DOHH2 (cell line): ENCODE measurements at regions not wholly inside any gene's neighbourhood (a gene's known extent, or its start where the extent isn't known, plus 50 kb on each side); places are given as distances from the start of the nearest gene placed in this dataset.

Experiments used
- EZH2phosphoT487 ChIP-seq: fragments of 200-600 bp; sonication (generic); IDR thresholded peaks from 2 replicates; pipeline ENCODE4 v1.6.1; 2017; ENCODE audit warnings: borderline replicate concordance, mild to moderate bottlenecking, antibody characterized with exemption, low read length, moderate library complexity, mixed read lengths
- TF ChIP-seq, protein P1 (sequence below): fragments of 200-600 bp; sonication (generic); IDR thresholded peaks from one replicate; pipeline ENCODE4 v1.5.1; 2014; ENCODE audit warnings: antibody characterized with exemption, mild to moderate bottlenecking, low read depth, low read length; ENCODE audit not compliant: poor library complexity, severe bottlenecking

DNA sequence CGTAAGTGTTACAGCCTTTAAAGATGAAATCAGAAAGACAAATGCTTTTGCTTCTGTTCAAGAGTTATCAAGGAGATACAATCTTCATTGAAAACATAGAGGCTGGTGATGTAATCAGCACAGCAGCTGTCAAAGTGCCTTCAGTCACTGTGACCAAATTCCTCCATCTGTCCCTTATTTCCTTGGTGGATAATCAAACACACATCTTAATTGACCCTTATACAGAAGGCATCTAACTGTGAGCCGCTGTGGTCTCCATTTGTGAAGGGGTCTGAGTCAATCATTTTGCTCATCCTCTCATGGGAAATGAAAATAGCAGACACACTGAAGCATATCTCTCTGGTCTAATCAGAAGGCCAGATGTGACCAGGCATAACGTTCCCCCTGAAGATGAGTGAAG, 130.1 kb upstream of the TLR4 start:
- TF ChIP-seq, protein P1, sequence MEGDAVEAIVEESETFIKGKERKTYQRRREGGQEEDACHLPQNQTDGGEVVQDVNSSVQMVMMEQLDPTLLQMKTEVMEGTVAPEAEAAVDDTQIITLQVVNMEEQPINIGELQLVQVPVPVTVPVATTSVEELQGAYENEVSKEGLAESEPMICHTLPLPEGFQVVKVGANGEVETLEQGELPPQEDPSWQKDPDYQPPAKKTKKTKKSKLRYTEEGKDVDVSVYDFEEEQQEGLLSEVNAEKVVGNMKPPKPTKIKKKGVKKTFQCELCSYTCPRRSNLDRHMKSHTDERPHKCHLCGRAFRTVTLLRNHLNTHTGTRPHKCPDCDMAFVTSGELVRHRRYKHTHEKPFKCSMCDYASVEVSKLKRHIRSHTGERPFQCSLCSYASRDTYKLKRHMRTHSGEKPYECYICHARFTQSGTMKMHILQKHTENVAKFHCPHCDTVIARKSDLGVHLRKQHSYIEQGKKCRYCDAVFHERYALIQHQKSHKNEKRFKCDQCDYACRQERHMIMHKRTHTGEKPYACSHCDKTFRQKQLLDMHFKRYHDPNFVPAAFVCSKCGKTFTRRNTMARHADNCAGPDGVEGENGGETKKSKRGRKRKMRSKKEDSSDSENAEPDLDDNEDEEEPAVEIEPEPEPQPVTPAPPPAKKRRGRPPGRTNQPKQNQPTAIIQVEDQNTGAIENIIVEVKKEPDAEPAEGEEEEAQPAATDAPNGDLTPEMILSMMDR = no peak
- no peak for TF ChIP-seq EZH2phosphoT487
